HG03095 (cell line): ENCODE measurements at regions not wholly inside any gene's neighbourhood (a gene's known extent, or its start where the extent isn't known, plus 50 kb on each side); places are given as distances from the start of the nearest gene placed in this dataset.
"Not testable (repeated sequence)": the region's sequence is repeated elsewhere in the genome, so short reads cannot be mapped to it uniquely, and the experiment has no call there.

Source experiments
- ATAC-seq: cut with Tn5 transposase; IDR thresholded peaks from one replicate; pipeline ENCODE4 v1.9.1; 2021; ENCODE audit warnings: moderate library complexity; ENCODE audit not compliant: unreplicated experiment

DNA sequence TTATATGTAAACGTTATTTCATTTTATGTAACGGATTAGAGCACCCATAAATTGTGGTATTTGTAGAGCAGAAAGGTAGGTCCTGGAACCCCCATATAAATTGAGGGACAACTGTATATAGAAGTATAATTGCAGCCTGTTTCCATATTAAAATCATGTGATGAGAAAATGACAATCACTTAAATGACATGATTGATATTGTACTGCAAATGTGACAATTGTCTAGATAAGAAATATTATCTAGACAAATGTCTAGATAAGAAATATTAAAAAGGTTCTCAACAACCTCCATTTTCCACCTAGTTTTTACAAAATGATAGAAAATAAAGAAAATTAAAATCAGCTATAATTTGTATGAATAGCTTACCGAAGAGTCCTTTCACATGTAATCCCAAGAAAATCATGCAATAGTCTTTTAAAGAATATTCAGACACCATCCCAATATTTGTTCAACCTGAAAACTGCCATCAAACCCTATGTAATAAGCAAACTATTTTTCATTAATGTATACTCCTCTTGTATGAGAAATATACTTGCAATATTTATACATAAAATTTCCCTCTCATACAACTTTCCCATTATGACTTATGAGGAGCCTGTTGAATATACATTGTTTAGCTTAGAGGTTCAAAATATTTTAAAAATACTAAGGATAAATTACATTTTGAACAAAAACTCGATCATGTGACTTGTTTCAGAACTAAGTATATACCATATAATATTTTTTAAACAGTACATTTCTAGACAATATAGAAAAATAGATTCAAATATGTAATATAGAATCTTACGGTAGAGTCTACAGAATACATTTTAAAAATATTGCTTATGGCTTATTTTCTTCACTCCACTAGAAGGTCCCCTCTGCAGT lies 153.2 kb downstream of the CRPPA start:
- no peak for ATAC-seq

DNA sequence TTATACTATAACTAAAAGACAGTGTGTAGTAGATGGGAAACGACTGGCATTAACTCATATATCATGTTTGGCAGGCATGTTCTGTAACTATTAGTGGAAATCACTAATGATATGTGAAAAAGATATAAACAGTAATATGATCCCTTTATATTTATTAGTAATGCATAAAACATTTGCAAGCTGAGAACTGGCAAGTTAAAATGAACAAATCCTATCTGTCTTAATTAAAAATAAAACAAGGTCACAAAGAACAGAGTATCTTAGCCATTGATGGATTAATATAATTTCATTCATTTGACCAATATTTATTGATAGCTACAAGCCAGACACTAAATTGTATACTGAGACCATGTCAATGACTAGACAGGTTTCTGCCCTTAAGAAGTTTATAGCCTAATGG lies 154.5 kb downstream of the CRPPA start:
- no peak for ATAC-seq

DNA sequence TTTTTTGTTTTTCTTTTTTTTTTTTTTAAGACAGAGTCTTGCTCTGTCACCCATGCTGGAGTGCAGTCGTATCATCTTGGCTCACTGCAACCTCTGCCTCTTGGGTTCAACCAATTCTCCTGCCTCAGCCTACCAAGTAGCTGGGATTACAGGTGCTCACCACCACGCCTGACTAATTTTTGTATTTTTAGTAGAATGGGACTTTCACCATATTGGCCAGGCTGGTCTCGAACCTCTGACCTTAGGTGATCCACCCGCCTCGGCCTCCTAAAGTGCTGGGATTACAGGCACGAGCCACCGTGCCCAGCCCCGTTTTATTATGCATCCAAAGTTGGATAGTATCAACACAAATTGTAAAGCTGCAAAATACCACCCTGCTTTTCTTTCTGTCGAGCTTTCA lies 154.9 kb downstream of the CRPPA start:
- not testable (repeated sequence) for ATAC-seq

DNA sequence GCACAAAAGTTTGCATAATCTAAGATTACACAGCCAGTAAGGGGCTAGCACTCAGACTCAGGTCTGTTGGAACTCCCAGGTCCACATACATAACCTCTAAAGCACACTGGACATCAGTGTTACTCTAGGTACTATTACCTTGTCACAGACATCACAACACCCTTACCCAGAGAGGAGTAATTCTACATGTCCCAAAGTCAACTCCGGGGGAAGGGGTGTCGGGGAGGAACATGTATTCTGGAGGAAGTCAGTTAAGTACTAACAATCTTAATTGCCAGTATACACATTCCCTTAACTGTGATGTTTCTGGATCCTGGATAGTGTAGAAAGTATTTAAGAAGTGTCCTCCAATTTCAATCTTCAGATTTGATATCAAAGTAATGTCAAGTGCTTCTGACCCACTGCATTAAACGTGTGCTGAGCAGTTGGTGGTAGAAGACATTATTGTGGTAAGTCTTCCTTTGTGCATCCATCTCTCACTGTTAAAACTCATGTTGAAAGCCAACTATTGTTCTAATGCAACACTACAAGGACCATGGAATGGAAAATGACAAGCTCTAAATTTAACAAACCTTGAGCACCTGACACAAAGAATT lies 155.4 kb downstream of the CRPPA start:
- ATAC-seq, result no peak

DNA sequence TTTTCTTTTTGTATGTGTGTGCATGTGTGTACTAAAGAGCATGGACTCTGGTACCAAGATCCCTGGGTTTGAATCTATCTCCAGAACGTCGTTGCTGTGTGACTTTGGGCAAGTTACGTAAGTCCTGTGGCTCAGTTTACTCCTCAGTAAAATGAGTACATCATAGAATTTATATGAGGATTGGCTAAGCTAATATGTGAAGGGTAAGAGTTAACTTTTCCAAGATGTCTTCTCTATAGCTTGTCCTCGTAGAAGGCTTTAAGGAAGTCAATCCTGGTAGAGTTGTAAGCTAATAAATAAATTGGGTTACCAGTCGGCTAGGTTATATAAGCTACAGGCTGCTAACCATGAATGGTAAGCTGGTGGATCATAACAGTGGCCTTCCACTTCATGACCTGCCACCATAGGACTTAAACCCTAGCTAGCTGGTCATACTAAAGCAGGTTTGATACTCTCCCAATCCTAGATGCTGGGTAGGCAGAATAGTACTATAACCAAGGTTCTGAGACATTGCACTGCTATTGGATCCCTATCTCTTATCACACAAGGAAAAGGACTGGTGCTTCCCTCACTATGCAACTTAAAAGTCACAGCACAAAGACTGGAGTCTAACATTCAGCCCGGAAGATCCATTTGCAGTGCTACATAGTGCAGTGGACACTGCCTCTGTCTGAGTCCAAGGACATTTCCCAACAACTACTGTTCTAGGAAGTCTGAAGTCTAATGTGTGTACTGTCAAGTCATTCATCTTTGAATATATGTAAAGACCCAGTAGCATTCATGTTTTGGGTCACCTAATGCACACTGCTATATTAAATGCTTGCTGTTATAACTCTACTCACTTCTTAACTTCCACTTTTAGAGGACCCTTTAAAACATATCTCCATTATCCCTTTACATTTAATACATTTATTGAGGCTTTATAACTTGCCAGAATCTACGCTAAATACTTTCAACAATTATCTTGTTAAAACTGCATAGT lies 156.2 kb downstream of the CRPPA start:
- no peak for ATAC-seq

DNA sequence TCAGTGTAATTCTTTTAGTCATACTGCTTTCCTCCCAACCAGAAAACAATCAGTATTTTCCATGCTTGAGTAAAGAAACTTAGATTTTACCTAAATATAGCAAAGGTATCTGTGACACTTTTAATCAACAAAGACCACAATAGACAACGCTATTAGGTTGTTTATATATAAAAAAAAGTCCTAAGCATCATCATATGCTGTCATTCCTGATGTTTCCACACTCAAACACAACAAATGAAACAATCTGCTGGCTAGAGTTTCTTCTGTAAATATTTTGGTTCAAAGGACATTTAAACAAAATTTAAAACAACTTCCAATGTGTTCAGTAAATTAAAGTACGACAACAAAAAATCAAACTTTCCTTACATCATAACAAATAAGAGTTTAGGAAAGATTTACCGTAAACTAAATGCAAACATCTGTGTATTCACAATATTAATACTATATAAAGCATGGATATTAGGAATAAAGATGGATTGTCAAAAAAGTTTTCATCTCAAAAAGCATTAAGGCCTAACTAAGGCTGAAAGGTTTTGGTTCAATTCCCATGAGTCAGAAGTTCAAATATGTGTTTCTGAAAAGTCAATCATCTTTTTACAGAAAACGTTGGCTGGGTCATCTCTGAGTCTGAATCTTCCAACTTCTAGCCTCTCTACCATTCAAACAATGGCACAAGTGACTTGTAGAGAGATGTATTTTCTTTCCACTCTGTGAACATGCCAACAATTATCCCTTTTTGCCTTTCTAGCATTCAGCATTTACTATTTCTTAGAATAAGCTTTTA lies 157.1 kb downstream of the CRPPA start:
- no peak for ATAC-seq

DNA sequence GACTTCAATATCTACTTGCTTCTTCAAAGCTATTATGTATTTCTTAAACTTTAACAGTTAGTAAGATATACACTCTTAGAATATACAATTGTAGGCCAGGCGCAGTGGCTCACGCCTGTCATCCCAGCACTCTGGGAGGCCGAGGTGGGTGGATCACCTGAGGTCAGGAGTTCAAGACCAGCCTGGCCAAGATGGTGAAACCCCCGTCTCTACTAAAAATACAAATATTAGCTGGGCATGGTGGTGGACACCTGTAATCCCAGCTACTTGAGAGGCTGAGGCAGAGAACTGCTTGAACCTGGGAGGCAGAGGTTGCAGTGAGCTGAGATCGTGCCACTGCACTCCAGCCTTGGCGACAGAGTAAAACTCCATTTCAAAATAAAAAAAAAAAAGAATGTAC lies 158.0 kb downstream of the CRPPA start:
- ATAC-seq, result not testable (repeated sequence)

DNA sequence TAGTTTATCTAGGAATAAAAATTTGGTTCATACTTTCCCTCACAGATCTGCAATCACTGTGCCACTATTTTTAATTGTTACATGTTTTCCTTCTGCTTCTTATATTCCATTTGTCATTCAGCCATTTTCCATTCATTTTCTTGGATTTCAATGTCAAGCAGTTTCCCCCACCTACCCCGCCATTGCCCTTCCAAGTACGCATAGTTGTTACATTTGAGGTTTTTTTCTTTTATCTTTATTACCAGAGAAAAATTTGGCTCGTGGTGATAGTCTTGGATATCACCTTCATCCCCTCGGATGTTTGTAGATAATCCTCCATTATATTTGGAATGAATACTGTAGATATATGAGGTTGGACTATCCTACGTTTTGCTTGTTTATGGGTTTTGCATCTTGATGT lies 159.7 kb downstream of the CRPPA start:
- no peak for ATAC-seq

DNA sequence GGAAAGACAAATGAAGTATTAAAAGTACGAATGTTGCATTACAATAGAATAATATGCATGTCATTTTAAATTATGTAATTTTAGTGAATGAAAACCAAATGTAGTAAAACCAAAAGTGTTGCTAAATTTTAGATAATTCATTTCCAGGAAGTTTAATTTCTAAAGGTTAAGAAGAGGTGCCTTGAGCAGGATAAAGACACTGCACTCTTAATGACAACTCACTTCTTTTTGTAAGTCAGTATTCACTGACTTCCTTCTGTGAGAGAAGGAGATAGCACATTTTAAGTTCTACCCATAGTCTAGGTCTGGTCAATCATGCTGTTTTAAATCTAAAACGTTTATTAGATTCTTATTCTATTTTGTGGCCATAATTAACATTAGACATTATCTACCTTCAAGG lies 160.2 kb downstream of the CRPPA start:
- ATAC-seq, result no peak

DNA sequence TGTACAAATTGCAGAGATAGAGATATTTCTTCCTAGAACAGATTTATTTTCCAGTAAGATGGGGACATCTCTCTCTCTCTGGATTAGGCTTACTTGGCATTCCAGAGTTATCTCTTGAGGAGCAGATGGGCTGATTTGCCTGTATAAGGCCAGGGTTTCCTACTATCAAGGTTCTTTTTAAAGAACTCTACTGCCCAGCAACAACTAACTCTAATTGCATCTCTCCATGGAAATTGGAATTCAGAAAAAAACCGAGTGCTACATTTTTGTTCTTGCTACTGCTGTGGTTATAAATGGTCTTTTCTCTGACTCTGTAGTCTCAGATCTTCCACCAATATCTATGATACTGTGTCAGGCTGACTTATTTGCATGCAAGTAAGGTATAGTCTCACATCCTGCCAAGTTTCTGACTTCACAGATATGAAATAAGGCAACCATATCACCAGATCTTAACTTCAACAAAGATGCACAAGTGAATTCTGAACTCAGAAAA lies 161.1 kb downstream of the CRPPA start:
- no peak for ATAC-seq

DNA sequence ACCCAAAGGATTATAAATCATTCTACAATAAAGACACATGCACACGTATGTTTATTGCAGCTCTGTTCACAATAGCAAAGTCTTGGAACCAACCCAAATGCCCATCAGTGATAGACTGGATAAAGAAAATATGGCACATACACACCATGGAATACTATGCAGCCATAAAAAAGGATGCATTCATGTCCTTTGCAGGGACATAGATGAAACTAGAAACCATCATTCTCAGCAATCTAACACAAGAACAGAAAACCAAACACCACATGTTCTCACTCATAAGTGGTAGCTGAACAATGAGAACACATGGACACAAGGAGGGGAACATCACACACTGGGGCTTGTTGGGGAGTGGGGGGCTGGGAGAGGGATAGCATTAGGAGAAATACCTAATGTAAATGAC lies 164.9 kb downstream of the CRPPA start:
- not testable (repeated sequence) for ATAC-seq

DNA sequence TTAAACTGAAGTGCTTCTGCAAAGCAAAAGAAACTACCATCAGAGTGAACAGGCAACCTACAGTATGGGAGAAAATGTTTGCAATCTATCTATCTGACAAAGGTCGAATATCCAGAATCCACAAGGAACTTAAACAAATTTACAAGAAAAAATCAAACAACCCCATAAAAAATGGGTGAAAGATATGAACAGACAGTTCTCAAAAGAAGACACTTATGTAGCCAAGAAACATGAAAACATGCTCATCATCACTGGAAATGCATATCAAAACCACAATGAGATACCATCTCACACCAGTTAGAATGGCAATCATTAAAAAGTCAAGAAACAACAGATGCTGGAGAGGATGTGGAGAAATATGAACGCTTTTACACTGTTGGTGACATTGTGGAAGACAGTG lies 165.4 kb downstream of the CRPPA start:
- not testable (repeated sequence) for ATAC-seq

DNA sequence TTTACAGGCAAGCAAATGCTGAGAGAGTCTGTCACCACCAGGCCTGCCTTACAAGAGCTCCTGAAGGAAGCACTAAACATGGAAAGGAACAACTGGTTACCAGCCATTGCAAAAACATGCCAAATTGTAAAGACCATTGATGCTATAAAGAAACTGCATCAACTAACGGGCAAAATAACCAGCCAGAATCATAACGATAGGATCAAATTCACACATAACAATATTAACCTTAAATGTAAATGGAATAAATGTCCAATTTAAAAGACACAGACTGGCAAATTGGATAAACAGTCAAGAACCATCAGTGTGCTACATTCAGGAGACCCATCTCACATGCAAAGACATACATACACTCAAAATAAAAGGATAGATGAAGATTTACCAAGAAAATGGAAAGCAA lies 170.7 kb downstream of the CRPPA start:
- not testable (repeated sequence) for ATAC-seq

DNA sequence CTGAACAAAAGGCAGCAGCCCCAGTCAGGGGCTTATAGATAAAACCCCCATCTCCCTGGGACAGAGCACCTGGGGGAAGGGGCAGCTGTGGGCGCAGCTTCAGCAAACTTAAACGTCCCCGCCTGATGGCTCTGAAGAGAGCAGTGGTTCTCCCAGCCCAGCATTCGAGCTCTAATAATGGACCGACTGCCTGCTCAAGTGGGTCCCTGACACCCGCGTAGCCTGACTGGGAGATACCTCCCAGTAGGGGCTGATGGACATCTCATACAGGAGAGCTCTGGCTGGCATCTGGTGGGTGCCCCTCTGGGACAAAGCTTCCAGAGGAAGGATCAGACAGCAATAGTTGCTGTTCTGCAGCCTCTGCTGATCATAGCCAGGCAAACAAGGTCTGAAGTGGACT lies 172.1 kb downstream of the CRPPA start:
- not testable (repeated sequence) for ATAC-seq

DNA sequence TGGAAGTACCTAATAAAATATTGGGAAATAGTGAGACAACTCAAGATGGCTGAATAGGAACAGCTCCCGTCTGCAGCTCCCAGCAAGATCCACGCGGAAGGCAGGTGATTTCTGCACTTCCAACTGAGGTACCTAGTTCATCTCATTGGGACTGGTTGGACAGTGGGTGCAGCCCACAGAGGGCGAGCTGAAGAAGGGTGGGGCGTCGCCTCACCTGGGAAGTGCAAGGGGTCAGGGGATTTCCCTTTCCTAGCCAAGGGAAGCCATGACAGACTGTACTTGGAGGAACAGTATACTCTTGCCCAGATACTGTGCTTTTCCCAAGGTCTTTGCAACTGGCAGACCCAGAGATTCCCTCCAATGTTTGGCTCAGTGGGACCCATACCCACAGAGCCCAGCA lies 172.8 kb downstream of the CRPPA start:
- ATAC-seq, result not testable (repeated sequence)

DNA sequence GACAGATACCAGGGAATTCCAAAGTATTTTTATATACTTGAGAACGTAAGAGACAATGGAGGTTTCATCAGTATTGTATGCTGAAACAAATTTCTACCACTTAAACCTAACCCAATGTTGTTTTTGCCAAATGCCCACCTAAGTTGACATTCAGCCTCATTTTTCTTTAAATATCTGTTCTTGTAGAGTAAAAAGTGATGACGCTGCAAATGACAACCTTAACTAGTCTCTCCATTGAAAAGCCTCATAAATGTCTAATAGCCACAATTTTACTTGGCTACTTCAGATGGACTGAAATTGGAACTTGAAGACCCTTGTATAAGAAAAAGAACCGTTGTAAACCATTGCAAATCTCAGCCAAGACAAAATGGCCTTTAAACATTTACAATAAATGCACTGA lies 176.9 kb downstream of the CRPPA start:
- no peak for ATAC-seq

DNA sequence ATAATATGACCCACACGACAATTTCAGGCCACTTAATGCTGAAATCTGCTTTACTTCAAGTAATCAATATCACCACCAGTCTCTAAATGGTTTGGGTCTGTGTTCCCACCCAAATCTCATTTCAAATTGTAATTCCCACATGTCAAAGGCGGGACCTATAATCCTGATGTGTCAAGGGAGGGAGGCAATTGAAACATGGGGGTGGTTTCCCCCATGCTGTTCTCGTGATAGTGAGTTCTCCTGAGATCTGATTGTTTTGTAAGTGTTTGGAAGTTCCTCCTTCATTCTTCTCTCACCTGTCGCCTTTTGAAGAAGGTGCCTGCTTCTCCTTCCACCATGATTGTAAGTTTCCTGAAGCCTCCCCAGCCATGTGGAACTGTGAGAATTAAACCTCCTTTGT lies 178.4 kb downstream of the CRPPA start:
- ATAC-seq, result no peak

DNA sequence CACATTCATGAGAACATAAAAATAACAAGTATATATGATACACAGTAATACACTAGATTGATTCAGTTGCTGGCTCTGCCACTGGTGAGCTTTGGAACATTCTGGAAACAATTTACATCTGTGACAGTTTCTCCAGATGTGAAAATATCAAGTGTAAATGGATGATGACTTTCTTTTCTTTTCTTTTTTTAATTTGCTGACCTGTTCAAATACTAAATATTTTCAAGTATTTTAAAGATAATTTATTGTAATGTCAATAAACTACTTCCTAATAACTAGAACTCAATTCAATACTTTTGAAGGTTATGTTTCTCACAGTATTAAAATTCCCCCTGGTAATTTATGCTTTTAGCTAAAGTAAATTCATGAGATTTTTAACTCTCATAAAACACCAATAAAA lies 180.3 kb downstream of the CRPPA start:
- no peak for ATAC-seq

DNA sequence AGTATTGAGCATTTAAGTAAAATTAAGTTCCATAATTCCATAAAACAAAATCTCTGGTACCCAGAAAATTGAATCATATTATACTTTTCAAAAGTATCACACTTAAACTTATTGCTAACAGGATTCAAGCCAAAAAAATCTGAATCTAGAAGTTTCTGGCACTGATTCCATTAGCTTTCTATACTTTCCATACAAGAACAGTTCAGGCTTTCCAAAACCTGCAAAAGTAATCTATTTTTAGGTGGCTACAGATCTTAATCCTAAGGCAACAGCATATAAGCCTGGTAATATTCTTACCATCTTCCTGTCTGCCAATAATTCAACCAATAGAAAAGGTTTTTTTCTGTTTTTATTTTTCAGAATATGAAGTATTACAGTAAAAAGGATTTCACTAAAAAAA lies 185.0 kb downstream of the CRPPA start:
- no peak for ATAC-seq
